DOHH2 (cell line): ENCODE measurements at regions not wholly inside any gene's neighbourhood (a gene's known extent, or its start where the extent isn't known, plus 50 kb on each side); places are given as distances from the start of the nearest gene placed in this dataset.

Experiments
- H3F3A ChIP-seq: fragments of 200-600 bp; sonication (generic), shearing (Covaris generic); 2 replicates; pipeline ENCODE4 v1.6.0; 2016; ENCODE audit warnings: antibody characterized with exemption, mild to moderate bottlenecking; ENCODE audit not compliant: control insufficient read depth, insufficient read depth
- H3K27ac ChIP-seq: fragments of 200-600 bp; sonication (generic); 2 replicates; pipeline ENCODE4 v1.5.1; 2014; ENCODE audit warnings: low read depth, mild to moderate bottlenecking, low read length, moderate library complexity
- H3K27me3 ChIP-seq: fragments of 200-600 bp; sonication (generic); 2 replicates; pipeline ENCODE4 v1.6.1; 2014; ENCODE audit warnings: mild to moderate bottlenecking, low read length, mixed read lengths; ENCODE audit not compliant: control insufficient read depth
- H3K36me3 ChIP-seq: fragments of 200-600 bp; sonication (generic); 2 replicates; pipeline ENCODE4 v1.6.1; 2014; ENCODE audit warnings: mild to moderate bottlenecking, low read length, moderate library complexity, mixed read lengths; ENCODE audit not compliant: control insufficient read depth
- H3K4me1 ChIP-seq: fragments of 200-600 bp; sonication (generic); 2 replicates; pipeline ENCODE4 v1.6.1; 2014; ENCODE audit warnings: mild to moderate bottlenecking, low read length, mixed read lengths; ENCODE audit not compliant: control insufficient read depth
- H3K4me2 ChIP-seq: fragments of 200-600 bp; sonication (generic); 2 replicates; pipeline ENCODE4 v1.6.0; 2014; ENCODE audit warnings: mild to moderate bottlenecking, low read length, moderate library complexity
- H3K4me3 ChIP-seq: fragments of 200-600 bp; sonication (generic); 2 replicates; pipeline ENCODE4 v1.5.1; 2014; ENCODE audit warnings: mild to moderate bottlenecking, low read length, mixed read lengths
- H3K79me2 ChIP-seq: fragments of 200-600 bp; sonication (generic); 2 replicates; pipeline ENCODE4 v1.6.1; 2014; ENCODE audit warnings: mild to moderate bottlenecking, low read length, mixed read lengths; ENCODE audit not compliant: control insufficient read depth
- H3K9me2 ChIP-seq: fragments of 200-600 bp; sonication (generic); replicated peaks from 2 replicates; pipeline ENCODE4 v1.6.1; 2014; ENCODE audit warnings: mild to moderate bottlenecking, low read length, mixed read lengths; ENCODE audit not compliant: control insufficient read depth
- H3K9me3 ChIP-seq: fragments of 200-600 bp; sonication (generic); 2 replicates; pipeline ENCODE4 v1.6.1; 2014; ENCODE audit warnings: antibody characterized with exemption, low read length, mixed read lengths; ENCODE audit not compliant: control insufficient read depth, insufficient read depth
- H4K20me1 ChIP-seq: fragments of 200-600 bp; sonication (generic); 2 replicates; pipeline ENCODE4 v1.6.0; 2014; ENCODE audit warnings: low read depth, mild to moderate bottlenecking, antibody characterized with exemption, low read length, moderate library complexity; ENCODE audit not compliant: control insufficient read depth, insufficient read depth
- EZH2phosphoT487 ChIP-seq: fragments of 200-600 bp; sonication (generic); IDR thresholded peaks from 2 replicates; pipeline ENCODE4 v1.6.1; 2017; ENCODE audit warnings: borderline replicate concordance, mild to moderate bottlenecking, antibody characterized with exemption, low read length, moderate library complexity, mixed read lengths
- TF ChIP-seq, protein P1 (sequence below): fragments of 200-600 bp; sonication (generic); IDR thresholded peaks from one replicate; pipeline ENCODE4 v1.5.1; 2014; ENCODE audit warnings: antibody characterized with exemption, mild to moderate bottlenecking, low read depth, low read length; ENCODE audit not compliant: poor library complexity, severe bottlenecking

DNA sequence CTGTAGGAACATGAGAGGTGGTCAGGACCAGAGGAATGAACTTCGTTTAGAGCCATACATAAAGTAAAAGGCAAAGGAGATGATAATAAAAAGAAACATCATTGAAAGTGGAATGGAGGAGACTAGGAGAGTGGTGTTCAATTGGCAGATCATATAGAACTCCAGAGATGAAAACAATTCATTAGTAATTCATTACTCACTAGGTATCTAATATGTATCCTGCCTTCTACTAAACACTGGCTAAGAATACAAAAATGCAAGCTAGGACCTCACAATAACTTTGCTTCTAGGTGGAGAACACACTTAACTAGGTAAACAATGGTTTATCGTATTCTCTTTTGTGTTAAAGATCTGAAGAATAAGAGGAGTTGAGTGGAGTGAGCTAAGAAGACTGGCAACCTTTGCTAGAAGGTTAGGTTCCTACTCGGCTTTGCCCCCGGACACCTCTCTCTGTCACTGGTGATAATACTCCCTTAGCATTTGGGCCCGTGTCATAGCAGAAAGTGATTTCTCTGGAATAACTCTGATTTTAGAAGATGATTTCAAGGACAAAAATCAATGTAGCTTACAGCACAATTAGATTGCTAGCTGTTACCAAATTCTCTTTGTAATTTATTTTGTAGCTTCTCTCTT is 88.6 kb upstream of the IFNE start:
- Histone ChIP-seq H3K4me1 (no peaks in the 10 kb centered on the region), H3K79me2 (no peaks in the 10 kb centered on the region), H4K20me1 (no peaks in the 10 kb centered on the region), H3K9me2 (no peaks in the 10 kb centered on the region), H3K36me3 (no peaks in the 10 kb centered on the region), H3K27me3 (no peaks in the 10 kb centered on the region), H3F3A (no peaks in the 10 kb centered on the region), H3K4me2 (no peak overlapping the region), H3K9me3 (no peaks in the 10 kb centered on the region), H3K27ac (no peak overlapping the region), H3K4me3 (no peak overlapping the region)
- TF ChIP-seq, protein P1, sequence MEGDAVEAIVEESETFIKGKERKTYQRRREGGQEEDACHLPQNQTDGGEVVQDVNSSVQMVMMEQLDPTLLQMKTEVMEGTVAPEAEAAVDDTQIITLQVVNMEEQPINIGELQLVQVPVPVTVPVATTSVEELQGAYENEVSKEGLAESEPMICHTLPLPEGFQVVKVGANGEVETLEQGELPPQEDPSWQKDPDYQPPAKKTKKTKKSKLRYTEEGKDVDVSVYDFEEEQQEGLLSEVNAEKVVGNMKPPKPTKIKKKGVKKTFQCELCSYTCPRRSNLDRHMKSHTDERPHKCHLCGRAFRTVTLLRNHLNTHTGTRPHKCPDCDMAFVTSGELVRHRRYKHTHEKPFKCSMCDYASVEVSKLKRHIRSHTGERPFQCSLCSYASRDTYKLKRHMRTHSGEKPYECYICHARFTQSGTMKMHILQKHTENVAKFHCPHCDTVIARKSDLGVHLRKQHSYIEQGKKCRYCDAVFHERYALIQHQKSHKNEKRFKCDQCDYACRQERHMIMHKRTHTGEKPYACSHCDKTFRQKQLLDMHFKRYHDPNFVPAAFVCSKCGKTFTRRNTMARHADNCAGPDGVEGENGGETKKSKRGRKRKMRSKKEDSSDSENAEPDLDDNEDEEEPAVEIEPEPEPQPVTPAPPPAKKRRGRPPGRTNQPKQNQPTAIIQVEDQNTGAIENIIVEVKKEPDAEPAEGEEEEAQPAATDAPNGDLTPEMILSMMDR = no peak
- no peak for TF ChIP-seq EZH2phosphoT487

DNA sequence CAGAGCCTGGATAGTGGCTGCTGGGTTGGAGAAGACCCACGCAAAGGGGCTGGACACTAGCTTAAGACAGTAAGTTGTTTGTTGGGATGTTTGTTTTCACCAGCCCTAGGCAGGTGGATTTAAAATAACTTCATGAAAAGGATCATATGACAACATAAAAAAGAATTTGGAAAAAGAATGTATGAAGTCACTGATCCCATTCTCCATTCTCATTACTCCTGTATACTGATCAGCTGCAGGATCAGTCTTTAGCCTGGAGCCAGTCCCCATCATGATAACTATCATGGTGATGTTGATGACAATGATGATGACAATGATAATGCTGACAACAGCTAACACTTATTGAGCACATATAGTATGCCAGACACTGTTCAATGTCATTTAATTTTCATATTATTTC is 92.1 kb upstream of the IFNE start:
- no peaks in the 10 kb centered on the region for H3K27me3 ChIP-seq
- H3K9me2 ChIP-seq = no peaks in the 10 kb centered on the region
- no peaks in the 10 kb centered on the region for H3K9me3 ChIP-seq
- H3K27ac ChIP-seq = no peak overlapping the region
- no peaks in the 10 kb centered on the region for H3F3A ChIP-seq
- TF ChIP-seq EZH2phosphoT487 = no peak
- TF ChIP-seq, protein P1 = no peak
- no peak overlapping the region for H3K4me3 ChIP-seq
- no peaks in the 10 kb centered on the region for H3K79me2 ChIP-seq
- no peak overlapping the region for H3K4me2 ChIP-seq
- no peaks in the 10 kb centered on the region for H3K36me3 ChIP-seq
- H3K4me1 ChIP-seq = no peaks in the 10 kb centered on the region
- H4K20me1 ChIP-seq = no peaks in the 10 kb centered on the region

DNA sequence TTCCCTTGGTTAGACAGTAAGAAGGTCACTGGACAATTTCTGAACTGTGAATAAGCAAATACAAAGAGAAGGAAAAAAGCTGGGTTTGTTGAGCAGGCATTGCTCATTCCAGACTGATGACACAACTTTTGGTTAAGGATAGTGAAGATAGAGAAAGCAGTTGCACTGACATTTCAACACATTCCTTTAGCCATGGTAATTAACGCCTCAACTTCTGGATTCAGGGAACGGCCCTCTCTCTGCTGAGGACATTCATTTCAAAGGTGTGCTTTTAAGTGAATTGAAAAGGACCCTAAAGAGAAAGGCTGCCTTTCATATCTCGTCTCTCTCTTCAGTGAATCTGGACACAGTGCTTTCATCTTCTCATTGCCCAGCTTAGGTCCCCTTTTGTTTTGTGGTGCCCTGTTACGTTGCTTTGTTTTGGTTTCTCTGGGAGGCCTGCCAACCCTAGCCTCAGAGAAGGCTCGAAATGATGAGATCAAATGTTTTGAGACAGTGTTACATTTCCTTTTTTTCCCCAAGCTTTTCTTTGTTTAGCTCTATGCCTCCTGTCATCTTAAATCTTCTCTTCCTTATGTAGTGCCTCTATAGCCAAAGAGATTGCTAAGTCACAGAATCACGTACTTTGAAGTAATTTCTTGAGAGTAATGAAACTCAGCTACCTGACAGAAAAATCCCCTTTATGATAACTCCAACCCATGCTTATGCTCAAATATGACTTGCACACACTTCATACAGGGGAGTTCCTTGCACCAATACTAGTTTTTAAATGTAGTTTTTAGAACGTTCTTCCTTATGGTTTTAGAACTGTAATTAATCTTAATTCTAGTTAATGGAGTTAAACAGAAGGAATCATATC is 94.4 kb upstream of the IFNE start:
- Histone ChIP-seq H3K79me2 (no peaks in the 10 kb centered on the region), H3K9me2 (no peaks in the 10 kb centered on the region), H3K4me2 (no peak overlapping the region), H3K36me3 (no peaks in the 10 kb centered on the region), H3K4me3 (no peak overlapping the region), H3F3A (no peaks in the 10 kb centered on the region), H3K27ac (no peak overlapping the region), H3K4me1 (no peaks in the 10 kb centered on the region), H4K20me1 (no peaks in the 10 kb centered on the region), H3K27me3 (no peaks in the 10 kb centered on the region), H3K9me3 (no peaks in the 10 kb centered on the region)
- TF ChIP-seq, protein P1 = no peak
- no peak for TF ChIP-seq EZH2phosphoT487
